Peyer's patch (tissue), 4 donors: ENCODE measurements at regions not wholly inside any gene's neighbourhood (a gene's known extent, or its start where the extent isn't known, plus 50 kb on each side); places are given as distances from the start of the nearest gene placed in this dataset.

Experiments
- DNase-seq, 3 donors: peaks; one replicate each; pipeline ENCODE4 v3.0.0-alpha.2; 2017 to 2019
- H3K27ac ChIP-seq, 4 donors: fragments of 200-600 bp; sonication (generic); one replicate each; pipeline ENCODE4 v1.5.1; 2016 to 2019
- H3K27me3 ChIP-seq, 2 donors: fragments of 200-600 bp; sonication (generic); one replicate each; pipeline ENCODE4 v1.5.1; 2019
- H3K36me3 ChIP-seq, 3 donors: fragments of 200-600 bp; sonication (generic); one replicate each; pipeline ENCODE4 v1.5.1; 2016 to 2019
- H3K4me1 ChIP-seq, 4 donors: fragments of 200-600 bp; sonication (generic); one replicate each; pipeline ENCODE4 v1.5.1; 2016 to 2019
- H3K4me3 ChIP-seq, 4 donors: fragments of 200-600 bp; sonication (generic); 1 replicate in 3 of 4; 2 replicates in 1 of 4; pipeline ENCODE4 v1.5.1; 2016 to 2019; ENCODE audit warnings: mild to moderate bottlenecking in 1 of 4
- H3K9me3 ChIP-seq, 4 donors: fragments of 200-600 bp; sonication (generic); one replicate each; pipeline ENCODE4 v1.5.1; 2016 to 2019; ENCODE audit warnings: mild to moderate bottlenecking in 1 of 4
- POLR2A ChIP-seq, 2 donors: fragments of 450-650 bp; IDR thresholded peaks; one replicate each; pipeline ENCODE4 v1.5.1; 2017; ENCODE audit warnings: antibody characterized with exemption in 2 of 2, mild to moderate bottlenecking in 2 of 2, moderate library complexity in 2 of 2
- small RNA-seq, 2 donors: library from RNA; depleted of rRNA; stranded (forward); fragments of <200 nt; gene quantifications; one replicate each; pipeline ENCODE3, GENCODE V24; 2016
- TF ChIP-seq, protein P1 (sequence below), 6 experiments: fragments of 450-650 bp in 4 of 6; fragments of 200-600 bp in 2 of 6; sonication (generic) in 1 of 6; IDR thresholded peaks; one replicate each; pipeline ENCODE4 v1.5.1; 2017 to 2019; ENCODE audit warnings: antibody characterized with exemption in 6 of 6, mild to moderate bottlenecking in 3 of 6, moderate library complexity in 1 of 6

DNA sequence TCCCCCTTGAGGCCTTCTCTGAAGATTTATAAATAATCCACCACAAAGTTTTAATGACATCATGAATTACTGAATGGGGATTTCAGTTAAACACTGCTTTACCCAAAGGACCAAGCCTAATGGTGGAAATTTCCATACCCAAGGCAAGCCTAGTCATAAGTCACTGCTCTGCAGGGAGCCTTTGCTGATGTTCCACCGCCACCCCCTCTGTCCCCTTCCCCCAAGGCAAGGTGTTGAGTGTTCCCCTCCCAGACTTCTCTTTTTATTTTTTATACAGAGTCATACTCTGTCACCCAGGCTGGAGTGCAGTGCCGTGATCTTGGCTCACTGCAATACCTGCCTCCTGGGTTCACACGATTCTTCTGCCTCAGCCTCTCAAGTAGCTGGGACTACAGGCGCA, 76.4 kb upstream of the FUNDC1 start:
- Histone ChIP-seq H3K9me3 (no peaks in the 10 kb centered on the region), H3K4me3 (no peak overlapping the region), H3K4me1 (no peaks in the 10 kb centered on the region), H3K36me3 (no peaks in the 10 kb centered on the region), H3K27ac (no peak overlapping the region), H3K27me3 (no peaks in the 10 kb centered on the region)
- TF ChIP-seq, protein P1, sequence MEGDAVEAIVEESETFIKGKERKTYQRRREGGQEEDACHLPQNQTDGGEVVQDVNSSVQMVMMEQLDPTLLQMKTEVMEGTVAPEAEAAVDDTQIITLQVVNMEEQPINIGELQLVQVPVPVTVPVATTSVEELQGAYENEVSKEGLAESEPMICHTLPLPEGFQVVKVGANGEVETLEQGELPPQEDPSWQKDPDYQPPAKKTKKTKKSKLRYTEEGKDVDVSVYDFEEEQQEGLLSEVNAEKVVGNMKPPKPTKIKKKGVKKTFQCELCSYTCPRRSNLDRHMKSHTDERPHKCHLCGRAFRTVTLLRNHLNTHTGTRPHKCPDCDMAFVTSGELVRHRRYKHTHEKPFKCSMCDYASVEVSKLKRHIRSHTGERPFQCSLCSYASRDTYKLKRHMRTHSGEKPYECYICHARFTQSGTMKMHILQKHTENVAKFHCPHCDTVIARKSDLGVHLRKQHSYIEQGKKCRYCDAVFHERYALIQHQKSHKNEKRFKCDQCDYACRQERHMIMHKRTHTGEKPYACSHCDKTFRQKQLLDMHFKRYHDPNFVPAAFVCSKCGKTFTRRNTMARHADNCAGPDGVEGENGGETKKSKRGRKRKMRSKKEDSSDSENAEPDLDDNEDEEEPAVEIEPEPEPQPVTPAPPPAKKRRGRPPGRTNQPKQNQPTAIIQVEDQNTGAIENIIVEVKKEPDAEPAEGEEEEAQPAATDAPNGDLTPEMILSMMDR (IDR thresholded peaks at IDR 0.05): no peak
- no peak for TF ChIP-seq POLR2A (IDR thresholded peaks at IDR 0.05)
- DNase-seq: no peak

DNA sequence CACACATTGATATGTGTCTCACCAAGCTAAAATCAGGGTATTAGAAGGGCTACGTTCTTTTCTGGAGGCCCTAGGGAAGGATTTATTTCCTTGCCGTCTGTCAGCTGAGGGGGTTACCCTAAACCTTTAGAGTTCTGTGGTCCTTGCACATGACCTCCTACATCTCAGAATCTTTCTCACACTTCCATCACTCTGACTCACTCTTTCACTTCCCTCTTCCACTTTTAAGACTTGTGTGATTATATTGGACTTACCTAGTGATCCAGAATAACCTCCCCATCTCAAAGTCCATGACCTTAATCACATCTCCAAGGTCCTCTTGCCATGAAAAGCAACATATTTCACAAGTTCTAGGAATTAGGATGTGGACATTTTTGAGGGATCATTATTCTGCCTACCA, 53.6 kb upstream of the FUNDC1 start:
- TF ChIP-seq, protein P1 (IDR thresholded peaks at IDR 0.05): no peak
- TF ChIP-seq POLR2A (IDR thresholded peaks at IDR 0.05): no peak
- Histone ChIP-seq H3K4me1 (no peaks in the 10 kb centered on the region), H3K4me3 (no peak overlapping the region), H3K9me3 (no peaks in the 10 kb centered on the region), H3K27ac (no peak overlapping the region), H3K27me3 (no peaks in the 10 kb centered on the region), H3K36me3 (no peaks in the 10 kb centered on the region)
- no peak for DNase-seq

Small RNA genes lying in the stretch of these regions (small RNA-seq; reads per million reads assigned to genes)
- 0 reads per million in 2 donors for gene RN7SL291P
